ENCODE measurements at regions not wholly inside any gene's neighbourhood (a gene's known extent, or its start where the extent isn't known, plus 50 kb on each side); places are given as distances from the start of the nearest gene placed in this dataset.
A peak's percentile ranks its signal among the peaks of the same experiment; 100 is the strongest.

- TF ChIP-seq SPI1 (IDR thresholded peaks at IDR 0.05; ENCODE audit: low read depth, low read length) (no peak), POLR2AphosphoS5 (IDR thresholded peaks at IDR 0.05; ENCODE audit: low read depth, low read length) (no peak), POU2F2 (IDR thresholded peaks at IDR 0.05; ENCODE audit: low read depth, low read length) (no peak), POLR2A (IDR thresholded peaks at IDR 0.05; ENCODE audit: low read depth, low read length) (no peak), TAF1 (IDR thresholded peaks at IDR 0.05; ENCODE audit: low read depth, low read length) (no peak), PAX5 (IDR thresholded peaks at IDR 0.05; ENCODE audit: insufficient read depth, low read length, severe bottlenecking) (no peak)
- DNase-seq (ENCODE audit: insufficient read length, low spot score) (no peak), FAIRE-seq (no peak)
Measured at GRCh38 chr4:116092961-116093360, 979.5 kb upstream of the NDST4 start.

DNA sequence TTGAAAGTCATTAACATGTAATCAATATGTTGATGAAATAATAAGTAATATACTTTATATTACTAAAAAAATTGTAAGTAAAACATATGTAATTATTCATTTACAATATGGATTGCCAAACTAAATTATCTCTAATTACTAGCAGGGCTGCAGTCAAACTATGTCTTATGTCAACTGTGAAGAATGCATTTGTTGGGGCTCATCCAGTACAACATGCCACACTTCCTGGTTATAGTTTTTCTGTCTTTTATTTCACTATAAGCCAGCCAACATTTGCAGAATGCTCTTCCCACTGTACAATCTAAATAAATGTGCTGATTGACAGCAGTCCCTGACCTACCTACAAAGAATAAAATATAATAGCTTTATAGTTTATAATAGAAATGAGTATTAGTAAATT lies 975.4 kb upstream of the NDST4 start:
- FAIRE-seq = no peak
- no peak for DNase-seq (ENCODE audit: insufficient read length, low spot score)
- TF ChIP-seq POLR2AphosphoS5 (IDR thresholded peaks at IDR 0.05; ENCODE audit: low read depth, low read length) = no peak
- TF ChIP-seq TAF1 (IDR thresholded peaks at IDR 0.05; ENCODE audit: low read depth, low read length) = no peak
- no peak for TF ChIP-seq POLR2A (IDR thresholded peaks at IDR 0.05; ENCODE audit: low read depth, low read length)
- no peak for TF ChIP-seq PAX5 (IDR thresholded peaks at IDR 0.05; ENCODE audit: insufficient read depth, low read length, severe bottlenecking)
- TF ChIP-seq POU2F2 (IDR thresholded peaks at IDR 0.05; ENCODE audit: low read depth, low read length) = no peak
- TF ChIP-seq SPI1 (IDR thresholded peaks at IDR 0.05; ENCODE audit: low read depth, low read length) = no peak

DNA sequence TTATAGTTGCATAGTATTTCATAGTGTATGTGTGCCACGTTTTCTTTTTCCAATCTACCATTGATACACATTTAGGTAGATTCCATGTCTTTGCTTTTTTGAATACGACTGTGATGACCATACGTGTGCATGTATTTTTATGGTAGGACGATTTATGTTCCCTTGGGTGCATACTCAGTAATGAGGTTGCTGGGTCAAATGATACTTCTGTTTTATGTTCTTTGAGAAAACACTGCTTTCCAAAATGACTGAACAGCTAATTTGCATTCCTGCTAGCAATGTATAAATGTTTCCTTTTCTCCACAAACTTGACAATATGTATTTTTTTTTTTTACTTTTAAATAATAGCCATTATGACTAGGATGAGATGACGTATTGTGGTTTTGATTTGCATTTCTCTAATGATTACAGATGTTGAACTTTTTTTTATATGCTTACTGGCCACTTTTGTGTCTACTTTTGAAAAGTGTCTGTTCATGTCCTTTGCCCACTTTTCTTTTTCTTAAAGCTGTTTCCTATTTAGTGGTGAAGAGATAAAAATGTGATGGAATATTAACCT lies 969.5 kb upstream of the NDST4 start:
- FAIRE-seq (no peak), DNase-seq (ENCODE audit: insufficient read length, low spot score) (no peak)
- TF ChIP-seq TAF1 (IDR thresholded peaks at IDR 0.05; ENCODE audit: low read depth, low read length) (no peak), PAX5 (IDR thresholded peaks at IDR 0.05; ENCODE audit: insufficient read depth, low read length, severe bottlenecking) (no peak), POLR2AphosphoS5 (IDR thresholded peaks at IDR 0.05; ENCODE audit: low read depth, low read length) (no peak), POU2F2 (IDR thresholded peaks at IDR 0.05; ENCODE audit: low read depth, low read length) (no peak), SPI1 (IDR thresholded peaks at IDR 0.05; ENCODE audit: low read depth, low read length) (no peak), POLR2A (IDR thresholded peaks at IDR 0.05; ENCODE audit: low read depth, low read length) (no peak)

DNA sequence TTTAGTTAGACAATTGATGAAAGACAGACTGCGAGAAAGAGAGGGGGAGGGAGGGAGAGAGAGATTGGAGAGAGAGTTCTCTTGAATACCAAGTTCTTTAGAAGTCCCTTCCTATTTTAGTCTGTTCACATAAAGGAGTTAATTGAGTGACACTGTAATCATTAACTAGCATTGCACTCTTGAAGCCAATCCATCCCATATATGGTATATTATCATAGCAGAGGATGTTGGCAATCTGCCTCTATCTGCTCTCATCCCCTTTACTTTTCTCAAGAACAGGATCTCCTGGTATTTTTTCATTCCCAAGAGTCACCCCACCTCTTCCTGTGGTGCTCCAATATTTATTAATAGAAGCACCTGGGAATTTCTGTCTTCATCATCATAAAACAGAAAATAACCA lies 959.6 kb upstream of the NDST4 start:
- DNase-seq (ENCODE audit: insufficient read length, low spot score) (no peak), FAIRE-seq (no peak)
- TF ChIP-seq POU2F2 (IDR thresholded peaks at IDR 0.05; ENCODE audit: low read depth, low read length) = no peak
- no peak for TF ChIP-seq SPI1 (IDR thresholded peaks at IDR 0.05; ENCODE audit: low read depth, low read length)
- TF ChIP-seq POLR2A (IDR thresholded peaks at IDR 0.05; ENCODE audit: low read depth, low read length) = no peak
- no peak for TF ChIP-seq PAX5 (IDR thresholded peaks at IDR 0.05; ENCODE audit: insufficient read depth, low read length, severe bottlenecking)
- no peak for TF ChIP-seq POLR2AphosphoS5 (IDR thresholded peaks at IDR 0.05; ENCODE audit: low read depth, low read length)
- TF ChIP-seq TAF1 (IDR thresholded peaks at IDR 0.05; ENCODE audit: low read depth, low read length) = no peak

- no peak for FAIRE-seq
- DNase-seq (ENCODE audit: insufficient read length, low spot score) = no peak
Measured at GRCh38 chr4:116070283-116070682, 956.9 kb upstream of the NDST4 start.

DNA sequence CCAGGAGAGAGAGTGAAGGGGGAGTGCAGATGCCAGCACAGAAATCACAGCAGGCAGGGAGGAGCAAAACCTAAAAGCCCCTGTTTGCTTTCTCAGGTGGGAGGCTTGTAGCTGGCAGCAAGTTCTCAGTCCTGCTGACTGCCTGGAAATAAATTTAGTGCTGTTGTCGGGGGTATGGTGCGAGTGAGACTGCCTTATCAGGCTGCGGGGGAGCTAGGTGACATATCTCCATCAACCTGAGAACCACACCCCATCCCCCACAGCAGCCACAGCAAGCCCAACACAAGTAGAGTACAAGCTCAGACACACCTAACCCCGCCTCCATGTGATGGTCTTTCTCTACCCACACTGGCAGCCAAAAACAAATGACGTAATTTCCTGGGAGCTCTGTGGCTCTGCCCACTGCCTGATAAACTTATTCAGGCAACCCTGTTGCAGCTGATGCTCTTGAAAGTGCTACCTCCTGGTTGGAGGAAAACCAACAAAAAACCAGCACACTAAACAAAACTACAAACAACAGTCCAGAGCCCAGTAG lies 953.4 kb upstream of the NDST4 start:
- no peak for TF ChIP-seq POU2F2 (IDR thresholded peaks at IDR 0.05; ENCODE audit: low read depth, low read length)
- TF ChIP-seq POLR2AphosphoS5 (IDR thresholded peaks at IDR 0.05; ENCODE audit: low read depth, low read length) = no peak
- TF ChIP-seq SPI1 (IDR thresholded peaks at IDR 0.05; ENCODE audit: low read depth, low read length) = no peak
- TF ChIP-seq PAX5 (IDR thresholded peaks at IDR 0.05; ENCODE audit: insufficient read depth, low read length, severe bottlenecking) = no peak
- TF ChIP-seq POLR2A (IDR thresholded peaks at IDR 0.05; ENCODE audit: low read depth, low read length) = no peak
- TF ChIP-seq TAF1 (IDR thresholded peaks at IDR 0.05; ENCODE audit: low read depth, low read length) = no peak
- FAIRE-seq = no peak
- no peak for DNase-seq (ENCODE audit: insufficient read length, low spot score)

More at GRCh38 chr4:116070283-116070682, 956.9 kb upstream of the NDST4 start:
- TF ChIP-seq SPI1 (IDR thresholded peaks at IDR 0.05; ENCODE audit: low read depth, low read length) (no peak), POLR2AphosphoS5 (IDR thresholded peaks at IDR 0.05; ENCODE audit: low read depth, low read length) (no peak), POLR2A (IDR thresholded peaks at IDR 0.05; ENCODE audit: low read depth, low read length) (no peak), POU2F2 (IDR thresholded peaks at IDR 0.05; ENCODE audit: low read depth, low read length) (no peak), PAX5 (IDR thresholded peaks at IDR 0.05; ENCODE audit: insufficient read depth, low read length, severe bottlenecking) (no peak), TAF1 (IDR thresholded peaks at IDR 0.05; ENCODE audit: low read depth, low read length) (no peak)

DNA sequence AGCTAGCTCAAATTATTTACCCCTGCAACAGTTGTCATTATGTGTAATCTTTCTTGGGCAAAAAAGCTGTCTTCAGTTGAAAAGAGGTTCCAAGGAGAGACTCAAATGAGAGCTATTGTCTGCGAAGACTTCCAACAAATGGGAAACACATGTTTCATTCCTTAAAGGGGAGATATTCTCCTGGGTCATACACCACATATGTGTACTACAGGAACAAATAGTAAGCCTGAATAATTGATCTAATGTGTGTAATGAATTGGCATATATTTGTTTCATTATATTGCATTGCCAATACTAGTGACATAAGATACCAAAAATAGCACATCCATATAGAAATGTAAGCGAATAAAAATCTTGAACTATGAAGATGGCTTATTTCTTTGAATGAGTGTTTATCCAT lies 950.9 kb upstream of the NDST4 start:
- DNase-seq (ENCODE audit: insufficient read length, low spot score) (no peak), FAIRE-seq (no peak)
- no peak for TF ChIP-seq POLR2A (IDR thresholded peaks at IDR 0.05; ENCODE audit: low read depth, low read length)
- TF ChIP-seq POU2F2 (IDR thresholded peaks at IDR 0.05; ENCODE audit: low read depth, low read length) = no peak
- TF ChIP-seq POLR2AphosphoS5 (IDR thresholded peaks at IDR 0.05; ENCODE audit: low read depth, low read length) = no peak
- TF ChIP-seq TAF1 (IDR thresholded peaks at IDR 0.05; ENCODE audit: low read depth, low read length) = no peak
- TF ChIP-seq PAX5 (IDR thresholded peaks at IDR 0.05; ENCODE audit: insufficient read depth, low read length, severe bottlenecking) = no peak
- no peak for TF ChIP-seq SPI1 (IDR thresholded peaks at IDR 0.05; ENCODE audit: low read depth, low read length)

DNA sequence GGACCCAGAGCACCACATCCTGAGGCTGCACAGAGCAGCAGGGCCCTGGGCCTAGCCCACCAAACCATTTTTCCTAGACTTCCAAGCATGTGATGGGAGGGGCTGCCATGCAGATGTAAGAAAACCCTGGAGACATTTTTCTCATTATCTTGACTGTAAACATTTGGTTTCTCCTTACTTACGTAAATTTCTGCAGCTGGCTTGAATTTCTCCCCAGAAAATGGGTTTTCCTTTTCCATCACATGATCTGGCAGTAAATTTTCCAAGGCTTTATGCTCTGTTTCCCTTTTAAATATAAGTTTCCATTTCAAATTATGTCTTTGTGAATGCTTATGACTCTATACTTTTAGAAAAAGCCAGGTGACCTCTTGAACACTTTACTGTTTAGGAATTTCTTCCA lies 945.9 kb upstream of the NDST4 start:
- DNase-seq (ENCODE audit: insufficient read length, low spot score) (no peak), FAIRE-seq (no peak)
- TF ChIP-seq TAF1 (IDR thresholded peaks at IDR 0.05; ENCODE audit: low read depth, low read length) (no peak), PAX5 (IDR thresholded peaks at IDR 0.05; ENCODE audit: insufficient read depth, low read length, severe bottlenecking) (no peak), POU2F2 (IDR thresholded peaks at IDR 0.05; ENCODE audit: low read depth, low read length) (no peak), SPI1 (IDR thresholded peaks at IDR 0.05; ENCODE audit: low read depth, low read length) (no peak), POLR2A (IDR thresholded peaks at IDR 0.05; ENCODE audit: low read depth, low read length) (no peak), POLR2AphosphoS5 (IDR thresholded peaks at IDR 0.05; ENCODE audit: low read depth, low read length) (no peak)

GRCh38 chr4:116058129-116058528 lies 944.7 kb upstream of the NDST4 start:
- FAIRE-seq (no peak), DNase-seq (ENCODE audit: insufficient read length, low spot score) (no peak)
- peak; percentile 88 for TF ChIP-seq SPI1 (IDR thresholded peaks at IDR 0.05; ENCODE audit: low read depth, low read length)
- no peak for TF ChIP-seq PAX5 (IDR thresholded peaks at IDR 0.05; ENCODE audit: insufficient read depth, low read length, severe bottlenecking)

Data from GM12891 (cell line).